Naive thymus-derived CD8-positive, alpha-beta T cell (primary cell): ENCODE measurements at regions not wholly inside any gene's neighbourhood (a gene's known extent, or its start where the extent isn't known, plus 50 kb on each side); places are given as distances from the start of the nearest gene placed in this dataset.

Experiments
- ATAC-seq, 2 donors: fragments of 150-1000 bp; cut with Tn5 transposase in 1 of 2; sonication (Bioruptor Pico), chemical (Tn5 transposase) in 1 of 2; 1 replicate in 1 of 2; 2 replicates in 1 of 2; pipeline ENCODE4 v1.10.0; 2021; ENCODE audit warnings: mild to moderate bottlenecking in 2 of 2, moderate library complexity in 2 of 2
- POLR2A ChIA-PET: fragments of 350-600 bp; sonication (Branson Sonifier 250); formaldehyde crosslinking; loops from one replicate; lab custom pipeline; 2021; ENCODE audit warnings: antibody characterized with exemption; lab: Charles Lee
- DNase-seq, 10 donors: peaks; one replicate each; pipeline versions ENCODE4 v3.0.0 to v3.0.0-alpha.2; 2020 to 2022
- H3K27ac Mint-ChIP-seq, 10 donors: one replicate each; pipeline ENCODE4 v1.8.0; 2020 to 2022; ENCODE audit warnings: mild to moderate bottlenecking in 10 of 10, mixed read lengths in 10 of 10, moderate library complexity in 4 of 10, inconsistent platforms in 1 of 10
- H3K27me3 Mint-ChIP-seq, 5 donors: one replicate each; pipeline ENCODE4 v1.8.0; 2021 to 2022; ENCODE audit warnings: mixed read lengths in 5 of 5
- H3K36me3 Mint-ChIP-seq, 3 donors: one replicate each; pipeline ENCODE4 v1.8.0; 2020 to 2022; ENCODE audit warnings: mixed read lengths in 3 of 3, mild to moderate bottlenecking in 2 of 3, inconsistent platforms in 1 of 3
- H3K4me1 Mint-ChIP-seq, 4 donors: one replicate each; pipeline ENCODE4 v1.8.0; 2021 to 2022; ENCODE audit warnings: mixed read lengths in 4 of 4
- H3K4me3 Mint-ChIP-seq, 10 donors: one replicate each; pipeline ENCODE4 v1.8.0; 2020 to 2022; ENCODE audit warnings: mild to moderate bottlenecking in 10 of 10, mixed read lengths in 10 of 10, moderate library complexity in 6 of 10, inconsistent platforms in 1 of 10
- H3K9me3 Mint-ChIP-seq, 9 donors: one replicate each; pipeline ENCODE4 v1.8.0; 2020 to 2022; ENCODE audit warnings: mixed read lengths in 9 of 9, mild to moderate bottlenecking in 3 of 9, inconsistent platforms in 1 of 9, moderate library complexity in 1 of 9

DNA sequence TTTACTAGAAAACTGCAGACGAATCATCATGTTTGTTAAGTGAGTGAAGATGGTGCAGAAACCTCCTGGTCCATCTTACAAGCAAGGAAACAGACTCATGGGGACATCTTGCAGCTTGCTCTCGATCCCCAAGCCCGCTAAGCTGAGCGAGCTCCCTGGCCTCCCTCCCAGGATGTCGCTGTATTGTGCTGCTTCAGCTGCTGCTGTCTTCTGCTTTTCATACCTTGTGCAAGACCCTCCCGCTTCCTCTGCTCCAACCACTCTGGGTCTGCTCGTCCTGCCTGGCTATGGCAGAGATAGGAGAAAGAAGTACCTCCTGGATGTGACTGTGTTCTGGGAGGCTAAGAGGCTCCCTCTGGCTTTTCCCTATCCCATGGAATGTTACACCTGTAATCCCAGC is 285.2 kb upstream of the FZD8 start:
- Mint-ChIP-seq H3K27ac (no peak overlapping the region), H3K27me3 (peaks cover 0 to 9% (median 0%) of the 10 kb centered on the region in 5 donors), H3K9me3 (peaks cover 0 to 4% (median 0%) of the 10 kb centered on the region in 9 donors), H3K4me3 (no peak overlapping the region), H3K4me1 (no peaks in the 10 kb centered on the region), H3K36me3 (no peaks in the 10 kb centered on the region)
- ATAC-seq = no peak
- DNase-seq = no peak
- POLR2A ChIA-PET = no interaction called here

GRCh38 chr10:35926846-35927245 is 284.8 kb upstream of the FZD8 start:
- POLR2A ChIA-PET = no interaction called here
- Mint-ChIP-seq H3K4me1 (no peaks in the 10 kb centered on the region), H3K27me3 (peaks cover 0 to 7% (median 0%) of the 10 kb centered on the region in 5 donors), H3K9me3 (peaks cover 0 to 4% (median 0%) of the 10 kb centered on the region in 9 donors), H3K27ac (no peak overlapping the region), H3K36me3 (no peaks in the 10 kb centered on the region), H3K4me3 (no peak overlapping the region)
- ATAC-seq = no peak
- no peak for DNase-seq

DNA sequence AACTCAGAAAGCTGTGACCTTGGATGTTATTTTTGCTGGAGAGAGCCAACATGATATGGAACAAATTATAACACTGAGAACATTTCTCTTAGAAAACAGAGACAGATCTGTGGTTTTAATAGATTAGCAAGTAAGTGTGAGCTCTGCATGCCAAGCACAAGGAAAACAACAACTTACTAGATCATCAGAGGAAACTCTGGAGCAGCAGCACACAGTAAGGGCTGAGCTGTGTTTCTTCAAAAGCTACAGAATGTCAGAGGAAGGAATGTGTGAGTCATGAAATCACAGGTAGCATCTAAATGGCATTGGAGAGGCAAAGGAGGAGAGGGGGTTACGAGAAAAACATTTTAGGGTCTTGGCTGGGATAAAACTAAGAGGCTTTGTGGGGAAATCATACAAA is 283.4 kb upstream of the FZD8 start:
- ATAC-seq (no peak), DNase-seq (no peak)
- H3K4me3 Mint-ChIP-seq = no peak overlapping the region
- H3K4me1 Mint-ChIP-seq = no peaks in the 10 kb centered on the region
- peaks cover 0 to 5% (median 0%) of the 10 kb centered on the region in 9 donors for H3K9me3 Mint-ChIP-seq
- no peaks in the 10 kb centered on the region for H3K36me3 Mint-ChIP-seq
- no peak overlapping the region for H3K27ac Mint-ChIP-seq
- H3K27me3 Mint-ChIP-seq = peaks cover 0 to 7% (median 0%) of the 10 kb centered on the region in 5 donors
- POLR2A ChIA-PET = no interaction called here

DNA sequence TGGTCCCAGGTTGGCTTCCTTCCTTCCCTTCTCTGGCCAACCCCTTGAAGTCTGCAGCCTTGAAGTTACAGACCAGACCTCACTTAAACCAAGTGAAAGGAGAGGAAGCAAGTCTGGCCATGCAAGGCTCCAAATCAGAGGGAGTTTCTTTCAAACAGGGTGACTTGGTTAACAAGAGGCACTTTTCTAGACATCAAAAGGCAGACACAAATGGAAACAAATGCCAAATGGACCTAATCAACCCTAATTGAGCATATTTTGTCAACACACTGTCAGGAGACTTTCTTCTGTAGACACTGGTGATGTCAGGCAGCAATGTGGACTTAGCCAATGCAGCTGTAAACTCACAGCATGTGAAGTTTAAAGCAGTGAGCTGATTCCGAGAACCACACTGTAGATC is 282.7 kb upstream of the FZD8 start:
- no peak for DNase-seq
- Mint-ChIP-seq H3K27ac (no peak overlapping the region), H3K4me1 (no peaks in the 10 kb centered on the region), H3K27me3 (peaks cover 0 to 7% (median 0%) of the 10 kb centered on the region in 5 donors), H3K36me3 (no peaks in the 10 kb centered on the region), H3K9me3 (peaks cover 0 to 5% (median 0%) of the 10 kb centered on the region in 9 donors), H3K4me3 (no peak overlapping the region)
- no peak for ATAC-seq
- POLR2A ChIA-PET = no interaction called here

- Mint-ChIP-seq H3K36me3 (no peaks in the 10 kb centered on the region), H3K4me3 (no peak overlapping the region), H3K27ac (no peak overlapping the region), H3K27me3 (peaks cover 0 to 9% (median under 1%) of the 10 kb centered on the region in 5 donors), H3K4me1 (no peaks in the 10 kb centered on the region), H3K9me3 (peaks cover 0 to 3% (median 0%) of the 10 kb centered on the region in 9 donors)
- ATAC-seq (no peak), DNase-seq (no peak)
- POLR2A ChIA-PET = no interaction called here
Observed at GRCh38 chr10:35922876-35923600, 280.9 kb upstream of the FZD8 start.

GRCh38 chr10:35921866-35922350 is 279.8 kb upstream of the FZD8 start:
- DNase-seq = no peak
- Mint-ChIP-seq H3K4me1 (no peaks in the 10 kb centered on the region), H3K4me3 (no peak overlapping the region), H3K27ac (no peak overlapping the region), H3K36me3 (no peaks in the 10 kb centered on the region), H3K9me3 (peaks cover 0 to 3% (median 0%) of the 10 kb centered on the region in 9 donors), H3K27me3 (peaks cover 0 to 12% (median 4%) of the 10 kb centered on the region in 5 donors)
- ATAC-seq = no peak
- POLR2A ChIA-PET = no interaction called here

DNA sequence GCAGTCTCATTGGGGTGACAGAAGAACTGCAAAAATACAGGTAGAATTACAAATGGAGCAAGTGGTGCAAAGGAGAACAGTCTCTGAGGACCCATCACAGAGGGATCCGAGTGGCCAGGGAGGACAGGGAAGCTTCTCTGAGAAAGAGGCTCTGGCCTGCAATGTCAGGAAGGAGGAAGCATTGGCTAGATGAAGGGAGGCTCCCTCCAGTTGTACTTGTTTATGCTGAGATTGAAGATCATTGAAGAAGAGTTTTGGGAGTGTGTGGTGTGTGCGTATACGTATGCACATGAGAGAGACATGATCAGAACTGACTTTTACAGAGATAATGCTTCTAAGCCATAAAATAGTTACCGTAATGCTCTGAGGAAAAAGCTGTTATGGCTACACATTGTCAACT is 274.7 kb upstream of the FZD8 start:
- Mint-ChIP-seq H3K27ac (no peak overlapping the region), H3K4me1 (no peaks in the 10 kb centered on the region), H3K27me3 (peaks cover 0 to 17% (median 4%) of the 10 kb centered on the region in 5 donors), H3K36me3 (no peaks in the 10 kb centered on the region), H3K4me3 (no peak overlapping the region), H3K9me3 (peaks cover 0 to 3% (median 0%) of the 10 kb centered on the region in 9 donors)
- POLR2A ChIA-PET = no interaction called here
- DNase-seq (no peak), ATAC-seq (no peak)

GRCh38 chr10:35913628-35914027 is 271.5 kb upstream of the FZD8 start:
- Mint-ChIP-seq H3K27ac (no peak overlapping the region), H3K9me3 (peaks cover 0 to 3% (median 0%) of the 10 kb centered on the region in 9 donors), H3K36me3 (no peaks in the 10 kb centered on the region), H3K4me1 (no peaks in the 10 kb centered on the region), H3K27me3 (peaks cover 0 to 18% (median 3%) of the 10 kb centered on the region in 5 donors), H3K4me3 (no peak overlapping the region)
- DNase-seq = no peak
- POLR2A ChIA-PET = no interaction called here
- no peak for ATAC-seq

- no peak overlapping the region for H3K4me3 Mint-ChIP-seq
- peaks cover 0 to 3% (median 0%) of the 10 kb centered on the region in 9 donors for H3K9me3 Mint-ChIP-seq
Observed at GRCh38 chr10:35912615-35913569, 270.8 kb upstream of the FZD8 start.

DNA sequence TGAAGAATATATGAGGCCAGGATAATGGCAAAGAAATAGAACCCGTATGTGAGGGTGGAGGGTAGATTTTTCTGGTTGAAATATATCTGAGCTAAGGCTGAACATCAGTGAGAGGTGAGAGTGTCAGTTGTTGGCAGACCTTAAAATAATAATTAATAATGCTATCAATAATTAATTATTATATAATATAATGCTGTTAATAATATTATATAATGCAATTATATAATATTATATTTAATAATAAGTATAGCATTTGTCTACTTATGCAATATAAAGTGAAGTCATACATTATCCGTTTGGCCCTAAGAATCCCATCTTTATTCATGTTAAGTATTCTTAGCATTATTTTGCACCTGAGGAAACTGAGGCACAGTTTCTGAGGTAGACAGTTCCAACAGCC is 269.9 kb upstream of the FZD8 start:
- Mint-ChIP-seq H3K4me1 (no peaks in the 10 kb centered on the region), H3K36me3 (no peaks in the 10 kb centered on the region), H3K9me3 (peaks cover 0 to 3% (median 0%) of the 10 kb centered on the region in 9 donors), H3K27ac (no peak overlapping the region), H3K27me3 (peaks cover 0 to 17% (median 0%) of the 10 kb centered on the region in 5 donors), H3K4me3 (no peak overlapping the region)
- ATAC-seq (no peak), DNase-seq (no peak)
- POLR2A ChIA-PET = no interaction called here

More at GRCh38 chr10:35912615-35913569, 270.8 kb upstream of the FZD8 start:
- no peaks in the 10 kb centered on the region for H3K36me3 Mint-ChIP-seq
- H3K27ac Mint-ChIP-seq = no peak overlapping the region
- H3K4me1 Mint-ChIP-seq = no peaks in the 10 kb centered on the region
- DNase-seq = no peak
- peaks cover 0 to 15% (median 2%) of the 10 kb centered on the region in 5 donors for H3K27me3 Mint-ChIP-seq
- no peak for ATAC-seq
- POLR2A ChIA-PET = no interaction called here

DNA sequence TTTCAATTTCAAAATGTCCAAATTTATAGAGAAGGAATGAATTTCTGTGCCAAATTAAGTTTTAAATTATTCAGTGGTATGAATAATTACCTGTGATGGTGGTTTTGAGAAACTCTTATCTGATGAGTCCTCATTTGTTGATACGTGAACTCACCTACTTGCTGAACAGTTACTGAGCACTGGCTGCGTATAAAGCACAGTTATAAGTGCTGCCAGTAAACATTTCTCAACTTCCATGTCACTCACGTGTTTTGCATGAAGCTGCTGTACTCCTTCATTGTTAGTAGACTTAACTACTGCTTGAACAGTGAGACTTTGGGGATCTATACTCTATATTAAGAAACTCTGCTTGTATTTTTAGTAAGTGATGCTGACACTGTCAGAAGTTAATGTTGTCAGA is 269.1 kb upstream of the FZD8 start:
- H3K27ac Mint-ChIP-seq = no peak overlapping the region
- POLR2A ChIA-PET = no interaction called here
- DNase-seq = no peak
- no peak for ATAC-seq
- no peaks in the 10 kb centered on the region for H3K4me1 Mint-ChIP-seq
- peaks cover 0 to 19% (median 0%) of the 10 kb centered on the region in 5 donors for H3K27me3 Mint-ChIP-seq
- H3K4me3 Mint-ChIP-seq = no peak overlapping the region
- H3K36me3 Mint-ChIP-seq = no peaks in the 10 kb centered on the region
- H3K9me3 Mint-ChIP-seq = peaks cover 0 to 3% (median 0%) of the 10 kb centered on the region in 9 donors

DNA sequence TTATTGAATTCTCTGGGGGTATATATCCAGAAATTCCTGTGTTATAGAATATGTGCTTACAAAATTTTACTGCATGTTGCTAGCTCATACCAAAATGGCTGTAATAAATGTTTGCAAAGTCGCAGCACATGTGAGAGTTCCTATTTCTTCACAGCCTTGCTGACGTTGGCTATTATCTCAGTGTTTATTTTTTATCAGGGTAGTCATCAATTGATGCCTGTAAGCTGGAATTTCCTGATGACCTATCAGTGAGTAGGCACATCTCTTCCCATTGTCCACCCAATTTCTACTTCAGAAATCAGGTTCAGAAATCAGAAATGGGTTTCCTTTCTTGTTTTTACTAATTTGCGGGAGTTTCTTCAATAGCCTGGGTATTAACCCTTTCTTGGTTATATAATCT is 268.1 kb upstream of the FZD8 start:
- Mint-ChIP-seq H3K27me3 (peaks cover 0 to 24% (median 0%) of the 10 kb centered on the region in 5 donors), H3K9me3 (peaks cover 0 to 3% (median 0%) of the 10 kb centered on the region in 9 donors), H3K4me1 (no peaks in the 10 kb centered on the region), H3K4me3 (no peak overlapping the region), H3K27ac (no peak overlapping the region), H3K36me3 (no peaks in the 10 kb centered on the region)
- POLR2A ChIA-PET = no interaction called here
- DNase-seq (no peak), ATAC-seq (no peak)
